HEK293 (cell line): ENCODE measurements at regions not wholly inside any gene's neighbourhood (a gene's known extent, or its start where the extent isn't known, plus 50 kb on each side); places are given as distances from the start of the nearest gene placed in this dataset.

Source experiments
- MEIS1 ChIP-seq: sonication (generic); formaldehyde crosslinking; IDR thresholded peaks from 2 replicates; pipeline ENCODE4 v1.8.1; 2022; ENCODE audit warnings: missing genetic modification reagents, mild to moderate bottlenecking, borderline replicate concordance
- ZNF184 ChIP-seq: fragments of 450-650 bp; IDR thresholded peaks from 2 replicates; pipeline ENCODE4 v1.5.1; 2018; ENCODE audit warnings: missing biosample characterization, mild to moderate bottlenecking, missing genetic modification characterization
- ZNF223 ChIP-seq: fragments of 450-650 bp; formaldehyde crosslinking; IDR thresholded peaks from 2 replicates; pipeline ENCODE4 v1.5.1; 2016; ENCODE audit warnings: missing biosample characterization, missing genetic modification characterization
- ZNF311 ChIP-seq: fragments of 450-650 bp; formaldehyde crosslinking; IDR thresholded peaks from 2 replicates; pipeline ENCODE4 v1.5.1; 2017; ENCODE audit warnings: missing biosample characterization, missing genetic modification characterization, borderline replicate concordance
- ZNF324 ChIP-seq: fragments of 450-650 bp; formaldehyde crosslinking; IDR thresholded peaks from 2 replicates; pipeline ENCODE4 v1.5.1; 2016; ENCODE audit warnings: missing biosample characterization, missing genetic modification characterization
- ZNF544 ChIP-seq: fragments of 450-650 bp; formaldehyde crosslinking; IDR thresholded peaks from 2 replicates; pipeline ENCODE4 v1.5.0; 2017; ENCODE audit warnings: missing biosample characterization, missing genetic modification characterization
- ZNF670 ChIP-seq: fragments of 450-650 bp; formaldehyde crosslinking; IDR thresholded peaks from 2 replicates; pipeline ENCODE4 v1.5.1; 2016; ENCODE audit warnings: missing biosample characterization, missing genetic modification characterization, low read depth
- ZNF707 ChIP-seq: fragments of 450-650 bp; formaldehyde crosslinking; IDR thresholded peaks from 2 replicates; pipeline ENCODE4 v1.5.1; 2016; ENCODE audit warnings: missing biosample characterization, missing genetic modification characterization
- TF ChIP-seq, protein P1 (sequence below): fragments of 450-650 bp; formaldehyde crosslinking; IDR thresholded peaks from 2 replicates; pipeline ENCODE4 v1.5.1; 2016; ENCODE audit warnings: missing biosample characterization, missing genetic modification characterization
- TF ChIP-seq, protein P2 (sequence below): fragments of 450-650 bp; formaldehyde crosslinking; IDR thresholded peaks from 2 replicates; pipeline ENCODE4 v1.5.1; 2016; ENCODE audit warnings: missing biosample characterization, missing genetic modification characterization, borderline replicate concordance
- TF ChIP-seq, protein P3 (sequence below): fragments of 450-650 bp; formaldehyde crosslinking; IDR thresholded peaks from 2 replicates; pipeline ENCODE4 v1.5.1; 2016; ENCODE audit warnings: missing biosample characterization, missing genetic modification characterization

DNA sequence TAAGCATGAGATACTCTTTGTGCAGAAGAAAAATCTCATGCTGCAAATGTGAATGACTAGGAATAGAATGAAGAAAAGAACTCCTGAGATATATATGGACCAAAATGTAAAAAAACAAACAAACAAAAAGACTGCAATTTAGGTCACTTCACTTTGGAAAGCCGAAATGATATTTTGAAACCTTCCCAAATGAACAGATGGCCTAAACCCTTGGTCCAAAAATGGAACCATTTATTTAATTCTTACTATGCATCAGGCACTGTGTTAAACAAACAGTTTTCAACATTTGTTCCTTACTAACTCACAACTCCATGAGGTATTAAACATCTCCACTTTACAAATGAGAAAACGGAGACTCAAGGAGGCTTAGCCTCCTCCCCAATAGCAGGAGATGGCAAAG lies 107.5 kb downstream of the VIP start:
- TF ChIP-seq, protein P1, sequence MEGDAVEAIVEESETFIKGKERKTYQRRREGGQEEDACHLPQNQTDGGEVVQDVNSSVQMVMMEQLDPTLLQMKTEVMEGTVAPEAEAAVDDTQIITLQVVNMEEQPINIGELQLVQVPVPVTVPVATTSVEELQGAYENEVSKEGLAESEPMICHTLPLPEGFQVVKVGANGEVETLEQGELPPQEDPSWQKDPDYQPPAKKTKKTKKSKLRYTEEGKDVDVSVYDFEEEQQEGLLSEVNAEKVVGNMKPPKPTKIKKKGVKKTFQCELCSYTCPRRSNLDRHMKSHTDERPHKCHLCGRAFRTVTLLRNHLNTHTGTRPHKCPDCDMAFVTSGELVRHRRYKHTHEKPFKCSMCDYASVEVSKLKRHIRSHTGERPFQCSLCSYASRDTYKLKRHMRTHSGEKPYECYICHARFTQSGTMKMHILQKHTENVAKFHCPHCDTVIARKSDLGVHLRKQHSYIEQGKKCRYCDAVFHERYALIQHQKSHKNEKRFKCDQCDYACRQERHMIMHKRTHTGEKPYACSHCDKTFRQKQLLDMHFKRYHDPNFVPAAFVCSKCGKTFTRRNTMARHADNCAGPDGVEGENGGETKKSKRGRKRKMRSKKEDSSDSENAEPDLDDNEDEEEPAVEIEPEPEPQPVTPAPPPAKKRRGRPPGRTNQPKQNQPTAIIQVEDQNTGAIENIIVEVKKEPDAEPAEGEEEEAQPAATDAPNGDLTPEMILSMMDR (tag by site-specific recombination) = no peak
- TF ChIP-seq, protein P2, sequence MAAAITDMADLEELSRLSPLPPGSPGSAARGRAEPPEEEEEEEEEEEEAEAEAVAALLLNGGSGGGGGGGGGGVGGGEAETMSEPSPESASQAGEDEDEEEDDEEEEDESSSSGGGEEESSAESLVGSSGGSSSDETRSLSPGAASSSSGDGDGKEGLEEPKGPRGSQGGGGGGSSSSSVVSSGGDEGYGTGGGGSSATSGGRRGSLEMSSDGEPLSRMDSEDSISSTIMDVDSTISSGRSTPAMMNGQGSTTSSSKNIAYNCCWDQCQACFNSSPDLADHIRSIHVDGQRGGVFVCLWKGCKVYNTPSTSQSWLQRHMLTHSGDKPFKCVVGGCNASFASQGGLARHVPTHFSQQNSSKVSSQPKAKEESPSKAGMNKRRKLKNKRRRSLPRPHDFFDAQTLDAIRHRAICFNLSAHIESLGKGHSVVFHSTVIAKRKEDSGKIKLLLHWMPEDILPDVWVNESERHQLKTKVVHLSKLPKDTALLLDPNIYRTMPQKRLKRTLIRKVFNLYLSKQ (tag by site-specific recombination) = no peak
- TF ChIP-seq ZNF311 (tag by site-specific recombination) (no peak), ZNF184 (tag by site-specific recombination) (no peak), ZNF544 (tag by site-specific recombination) (no peak), ZNF223 (no peak), MEIS1 (CRISPR knock-in tag) (no peak), ZNF324 (no peak), ZNF707 (tag by site-specific recombination) (no peak), ZNF670 (tag by site-specific recombination) (no peak)
- TF ChIP-seq, protein P3, sequence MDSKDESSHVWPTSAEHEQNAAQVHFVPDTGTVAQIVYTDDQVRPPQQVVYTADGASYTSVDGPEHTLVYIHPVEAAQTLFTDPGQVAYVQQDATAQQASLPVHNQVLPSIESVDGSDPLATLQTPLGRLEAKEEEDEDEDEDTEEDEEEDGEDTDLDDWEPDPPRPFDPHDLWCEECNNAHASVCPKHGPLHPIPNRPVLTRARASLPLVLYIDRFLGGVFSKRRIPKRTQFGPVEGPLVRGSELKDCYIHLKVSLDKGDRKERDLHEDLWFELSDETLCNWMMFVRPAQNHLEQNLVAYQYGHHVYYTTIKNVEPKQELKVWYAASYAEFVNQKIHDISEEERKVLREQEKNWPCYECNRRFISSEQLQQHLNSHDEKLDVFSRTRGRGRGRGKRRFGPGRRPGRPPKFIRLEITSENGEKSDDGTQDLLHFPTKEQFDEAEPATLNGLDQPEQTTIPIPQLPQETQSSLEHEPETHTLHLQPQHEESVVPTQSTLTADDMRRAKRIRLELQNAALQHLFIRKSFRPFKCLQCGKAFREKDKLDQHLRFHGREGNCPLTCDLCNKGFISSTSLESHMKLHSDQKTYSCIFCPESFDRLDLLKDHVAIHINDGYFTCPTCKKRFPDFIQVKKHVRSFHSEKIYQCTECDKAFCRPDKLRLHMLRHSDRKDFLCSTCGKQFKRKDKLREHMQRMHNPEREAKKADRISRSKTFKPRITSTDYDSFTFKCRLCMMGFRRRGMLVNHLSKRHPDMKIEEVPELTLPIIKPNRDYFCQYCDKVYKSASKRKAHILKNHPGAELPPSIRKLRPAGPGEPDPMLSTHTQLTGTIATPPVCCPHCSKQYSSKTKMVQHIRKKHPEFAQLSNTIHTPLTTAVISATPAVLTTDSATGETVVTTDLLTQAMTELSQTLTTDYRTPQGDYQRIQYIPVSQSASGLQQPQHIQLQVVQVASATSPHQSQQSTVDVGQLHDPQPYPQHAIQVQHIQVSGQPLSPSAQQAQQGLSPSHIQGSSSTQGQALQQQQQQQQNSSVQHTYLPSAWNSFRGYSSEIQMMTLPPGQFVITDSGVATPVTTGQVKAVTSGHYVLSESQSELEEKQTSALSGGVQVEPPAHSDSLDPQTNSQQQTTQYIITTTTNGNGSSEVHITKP (tag by site-specific recombination) = no peak
